Fibroblast of the conjunctiva (primary cell): ENCODE measurements at regions not wholly inside any gene's neighbourhood (a gene's known extent, or its start where the extent isn't known, plus 50 kb on each side); places are given as distances from the start of the nearest gene placed in this dataset.

Source experiments
- DNase-seq: peaks from one replicate; pipeline ENCODE4 v3.0.0-alpha.2; 2010; ENCODE audit warnings: low read depth

DNA sequence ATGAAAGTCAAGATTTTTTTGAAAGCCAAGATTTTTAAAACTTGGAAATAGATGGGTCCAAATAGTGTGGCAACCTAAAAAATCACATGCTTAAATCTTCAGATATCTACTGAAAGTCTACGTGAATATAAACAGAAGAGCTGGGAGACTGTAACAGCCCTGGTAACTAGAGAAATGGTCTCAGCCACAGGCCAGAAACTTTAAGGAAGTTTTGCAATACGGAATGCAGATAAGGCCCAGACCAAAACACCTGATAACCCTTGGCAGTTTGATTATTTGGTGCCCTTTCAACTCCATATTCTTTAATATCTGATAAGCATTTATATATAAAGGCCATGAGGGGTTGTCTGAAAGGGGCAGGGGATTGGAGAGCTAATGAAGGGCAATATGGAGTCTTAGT is 537.3 kb upstream of the TGFBR2 start:
- DNase-seq, result no peak

DNA sequence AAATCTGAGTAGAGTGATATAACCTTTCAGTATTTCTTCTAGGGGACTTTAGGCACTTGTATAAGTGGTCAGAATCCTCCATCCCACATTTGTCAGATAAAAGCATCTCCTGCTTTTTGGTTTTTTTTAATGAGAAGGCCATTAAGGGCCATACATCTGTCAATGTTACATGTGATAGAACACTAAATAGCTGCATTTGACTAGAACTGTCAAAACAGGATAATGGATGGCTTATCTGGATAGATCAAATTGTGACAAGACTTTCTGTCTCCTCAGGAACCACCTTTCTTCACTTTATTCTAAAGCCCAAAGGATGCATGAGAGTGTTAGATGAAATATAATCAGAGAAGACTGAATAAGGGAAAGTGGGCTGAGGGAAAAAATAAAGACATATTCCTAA is 533.4 kb upstream of the TGFBR2 start:
- no peak for DNase-seq

DNA sequence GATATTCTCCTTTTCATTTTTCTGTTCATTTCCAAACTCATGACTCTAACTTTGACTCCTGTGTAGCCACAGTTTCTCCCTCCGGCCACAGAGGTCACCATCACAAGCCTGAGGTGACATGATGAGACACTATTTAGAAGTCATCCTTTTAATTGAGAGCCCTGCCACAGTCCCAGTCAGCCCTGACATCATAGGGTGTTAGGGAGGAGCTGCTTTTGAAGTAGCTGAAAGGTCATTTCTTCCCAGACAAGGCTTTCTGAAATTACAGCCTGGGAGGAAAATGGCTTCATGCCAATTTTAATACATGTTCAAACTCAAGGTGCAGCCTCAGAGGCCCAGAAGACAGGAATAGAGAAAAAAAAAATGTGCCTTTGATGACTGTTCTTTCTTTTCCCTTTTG is 532.8 kb upstream of the TGFBR2 start:
- no peak for DNase-seq

DNA sequence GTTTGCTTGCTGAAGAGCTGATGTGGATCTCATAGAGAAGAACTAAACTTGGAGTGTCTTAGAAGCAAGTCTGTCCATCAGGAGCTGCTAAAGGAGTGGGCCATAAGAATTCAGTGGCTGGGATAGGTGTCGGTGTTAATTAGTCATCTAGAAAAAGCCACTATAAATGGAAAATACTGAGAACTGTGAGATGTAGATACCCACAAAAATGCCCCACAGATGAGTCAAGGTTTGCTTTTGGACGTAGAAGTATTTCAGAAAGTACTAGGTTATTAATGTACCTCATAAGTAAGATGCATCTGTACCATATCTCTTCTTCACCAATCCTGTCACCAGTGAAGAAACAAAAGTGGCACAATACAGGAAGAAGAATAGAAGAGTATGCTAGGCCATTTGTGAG is 530.9 kb upstream of the TGFBR2 start:
- no peak for DNase-seq

DNA sequence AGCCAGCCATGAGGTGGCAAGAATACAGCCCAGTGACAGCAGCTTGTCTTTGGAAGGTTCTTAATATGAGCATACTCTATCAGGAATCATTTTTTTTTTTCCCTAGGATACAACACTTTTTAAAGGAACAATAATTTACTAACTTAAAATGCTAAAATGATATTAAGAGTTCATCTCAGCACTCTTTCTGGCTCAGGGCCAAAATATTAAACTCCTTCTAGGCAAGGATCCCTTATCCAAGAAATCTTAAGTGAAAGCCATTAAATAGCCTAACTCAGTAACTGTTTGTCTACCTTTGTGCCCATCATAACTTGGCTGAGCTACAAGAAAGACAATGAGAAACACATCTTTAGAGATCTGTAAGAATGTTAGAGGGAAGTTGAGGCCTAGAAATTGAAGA is 529.5 kb upstream of the TGFBR2 start:
- DNase-seq, result no peak

DNA sequence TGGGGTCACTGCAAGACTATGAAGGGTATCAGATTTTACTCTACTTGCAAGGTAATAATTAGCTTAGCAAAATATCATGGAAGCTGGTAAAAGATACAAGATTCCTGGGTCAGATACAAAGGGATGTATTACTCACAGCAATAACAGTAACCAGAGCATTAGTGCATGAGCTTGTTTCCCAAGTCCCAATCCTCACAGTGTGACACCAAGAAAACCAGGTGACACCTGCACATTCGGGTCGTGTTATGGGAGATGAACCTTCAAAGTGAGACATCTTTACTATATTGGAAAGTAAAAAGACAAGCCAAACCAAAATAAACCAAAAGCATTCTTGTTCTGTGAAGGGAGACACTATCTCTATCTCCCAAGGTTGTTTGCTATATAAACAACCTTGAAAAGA is 528.7 kb upstream of the TGFBR2 start:
- no peak for DNase-seq

DNA sequence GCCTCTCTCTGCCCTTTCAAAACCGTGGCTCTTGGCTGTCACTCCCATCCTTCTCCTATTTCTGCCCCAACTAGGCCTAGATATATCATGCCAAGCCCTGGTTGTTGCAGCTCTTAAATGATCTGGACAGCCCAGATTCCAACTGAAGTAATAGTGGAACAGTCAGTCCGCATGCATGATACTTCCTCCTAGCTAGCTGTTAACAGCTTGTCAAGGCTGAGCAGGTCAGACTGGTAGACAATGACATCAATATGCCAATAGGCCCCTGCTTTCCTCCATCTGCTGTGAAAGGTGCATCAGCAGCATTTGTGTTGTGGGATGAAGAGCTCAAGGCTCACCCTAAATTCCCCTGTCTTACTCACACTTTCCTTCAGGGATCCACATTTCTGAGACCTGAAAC is 527.7 kb upstream of the TGFBR2 start:
- DNase-seq, result no peak

DNA sequence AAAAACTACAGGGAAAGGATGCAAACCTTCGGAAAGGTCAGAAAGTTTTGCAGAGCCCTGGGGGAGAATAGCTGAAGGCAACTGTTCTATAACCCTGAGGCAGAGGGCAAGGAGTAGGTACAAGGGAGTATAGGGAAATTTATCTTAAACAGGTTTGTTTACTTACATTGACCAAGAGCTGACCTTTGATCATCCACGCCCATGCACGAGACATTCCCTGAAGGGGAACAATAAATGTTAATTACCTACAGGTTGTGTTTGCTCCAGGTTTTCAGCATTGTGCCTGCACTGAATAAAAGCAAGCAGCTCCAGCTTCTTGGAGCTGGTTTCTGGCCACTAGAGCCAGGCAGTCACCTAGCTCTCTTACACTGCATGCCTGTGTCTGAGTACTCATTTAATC is 524.5 kb upstream of the TGFBR2 start:
- no peak for DNase-seq

DNA sequence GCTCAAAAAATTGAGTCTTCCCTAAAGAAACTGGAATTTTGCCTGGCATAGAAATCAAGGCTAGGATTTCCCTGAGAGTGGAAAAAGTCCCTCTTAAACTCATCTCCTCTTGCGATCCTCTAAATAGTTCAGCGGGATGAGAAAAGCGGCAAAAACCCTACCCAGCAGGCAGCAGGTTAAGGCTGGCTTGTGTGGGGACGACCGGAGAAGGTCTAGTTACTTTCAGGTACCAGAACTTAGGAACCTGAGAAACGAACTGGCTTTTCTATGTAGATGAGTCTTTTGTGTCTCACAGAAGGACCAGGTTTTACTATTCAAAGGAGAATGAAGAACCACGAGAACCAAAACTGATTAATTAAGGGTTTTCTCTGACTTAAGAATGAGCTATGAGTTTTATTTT is 523.7 kb upstream of the TGFBR2 start:
- no peak for DNase-seq

DNA sequence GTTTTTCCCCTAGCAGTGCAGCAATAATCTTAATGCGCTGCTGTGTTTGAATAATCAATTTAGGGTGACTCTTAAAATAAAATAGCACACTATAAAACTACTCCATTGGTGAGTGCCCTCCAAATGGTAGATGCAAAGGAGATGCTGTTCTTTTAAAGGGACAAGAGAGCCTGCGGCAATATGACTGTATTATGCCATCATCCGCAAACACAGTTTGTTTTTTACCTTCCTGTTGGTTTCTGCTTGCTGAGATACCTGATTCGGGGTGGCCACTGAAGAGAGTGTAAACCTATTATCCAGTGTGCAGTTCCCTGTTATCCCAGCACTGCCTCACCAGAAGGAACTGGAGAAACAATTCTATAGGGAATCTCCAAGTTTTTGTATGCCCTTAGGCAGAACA is 523.1 kb upstream of the TGFBR2 start:
- DNase-seq, result no peak

DNA sequence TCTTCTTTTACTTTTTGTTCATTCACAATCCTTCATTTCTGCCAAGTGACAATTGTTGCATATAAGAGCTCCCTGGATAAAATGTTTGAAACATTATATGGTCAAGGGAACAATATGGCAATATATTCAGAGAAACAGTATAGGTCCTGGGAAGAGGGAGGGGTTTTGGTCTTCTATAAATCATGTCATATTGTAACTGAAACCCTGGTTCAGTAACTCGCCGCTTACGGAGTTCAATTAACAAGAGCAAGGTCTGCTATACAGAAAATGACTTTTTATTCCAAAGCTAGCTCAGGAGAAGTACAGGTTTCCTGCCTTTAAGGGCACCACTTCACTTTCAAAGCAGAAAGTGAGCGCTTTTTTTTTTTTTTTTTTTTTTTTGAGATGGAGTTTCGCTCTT is 522.1 kb upstream of the TGFBR2 start:
- no peak for DNase-seq

DNA sequence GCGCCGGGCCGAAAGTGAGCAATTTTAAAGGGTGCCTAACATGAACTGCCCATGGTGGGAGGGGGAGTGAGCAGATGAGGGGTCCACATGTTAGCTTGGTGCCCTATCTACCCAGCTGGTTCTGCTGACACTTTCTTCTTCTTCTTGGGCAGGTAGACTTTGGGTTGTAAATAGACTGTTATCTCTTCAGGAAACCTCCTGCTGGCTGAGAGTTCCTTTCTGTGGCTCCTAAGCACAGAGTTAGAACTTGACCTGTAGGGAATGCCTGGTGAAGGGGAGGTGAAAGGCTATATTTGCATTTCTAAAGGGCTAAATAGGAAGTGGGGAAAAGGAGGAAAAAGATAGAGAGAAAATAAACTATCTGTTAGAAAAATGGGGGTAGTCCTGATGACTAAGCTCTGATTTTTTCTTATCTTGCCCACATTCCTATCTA is 521.4 kb upstream of the TGFBR2 start:
- DNase-seq, result no peak

DNA sequence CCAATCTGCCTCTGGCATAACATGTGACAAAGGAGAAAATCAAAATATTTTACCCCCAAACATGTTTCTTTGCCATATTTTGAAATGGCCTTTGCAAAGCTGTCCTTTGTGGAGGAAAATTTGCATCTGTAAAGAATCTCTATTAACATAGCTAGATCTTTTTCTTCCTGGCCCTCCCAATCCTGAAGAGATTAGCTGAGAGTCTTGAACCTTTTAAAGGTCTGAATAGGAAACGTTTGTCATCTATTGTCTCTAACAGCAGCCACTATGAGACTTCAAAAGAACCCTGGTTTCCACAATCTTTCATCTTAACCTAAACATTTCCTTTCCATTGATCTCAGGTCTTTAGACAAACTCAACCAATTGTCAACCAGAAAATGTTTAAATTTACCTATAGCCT is 520.9 kb upstream of the TGFBR2 start:
- DNase-seq, result no peak

DNA sequence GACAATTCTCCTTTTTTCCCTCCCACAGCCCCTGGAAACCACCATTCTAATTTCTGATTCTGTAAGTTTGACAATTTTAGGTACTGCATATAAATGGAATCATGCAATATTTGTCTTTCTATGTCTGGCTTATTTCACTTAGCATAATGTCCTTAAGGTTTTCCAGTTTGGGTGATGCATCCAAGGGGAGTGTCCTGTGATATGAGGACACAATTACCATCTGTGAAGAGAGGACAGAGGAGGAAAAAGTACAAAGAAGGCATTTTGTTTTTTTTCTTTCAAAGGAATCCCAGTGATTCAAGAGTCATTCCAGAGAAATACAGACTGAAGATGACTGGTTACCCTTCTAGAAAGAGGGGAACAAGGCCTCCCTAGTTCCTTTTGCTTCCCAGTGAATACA is 514.7 kb upstream of the TGFBR2 start:
- DNase-seq, result no peak

DNA sequence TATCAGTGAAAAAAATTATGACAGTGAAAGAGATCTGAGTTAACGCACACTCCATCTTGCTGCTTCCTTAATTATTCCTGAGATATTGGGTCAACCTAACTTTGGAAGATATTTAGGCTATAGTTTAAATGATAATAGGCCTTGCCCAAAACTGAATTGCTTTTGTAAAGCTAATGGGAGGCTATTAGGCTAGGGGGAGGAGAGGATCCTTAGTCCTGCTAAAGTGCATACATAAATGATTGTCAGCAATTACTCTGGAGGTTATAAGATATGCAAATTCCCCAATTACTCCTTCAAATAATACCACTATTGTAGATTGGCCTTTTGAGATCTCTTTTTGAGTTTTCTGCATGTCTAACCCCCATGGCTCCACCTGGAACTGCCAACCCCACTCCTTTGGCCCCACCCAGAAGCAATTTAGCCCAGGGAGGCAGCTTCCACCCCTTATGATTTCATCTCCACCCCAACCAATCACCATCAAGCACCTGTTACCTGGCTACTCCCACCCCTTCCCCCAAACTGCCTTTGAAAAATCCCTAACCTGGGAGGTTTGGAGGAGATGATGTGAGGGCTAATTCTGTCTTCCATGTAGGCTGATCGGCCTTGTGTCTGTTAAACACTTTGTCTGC is 509.3 kb upstream of the TGFBR2 start:
- no peak for DNase-seq

DNA sequence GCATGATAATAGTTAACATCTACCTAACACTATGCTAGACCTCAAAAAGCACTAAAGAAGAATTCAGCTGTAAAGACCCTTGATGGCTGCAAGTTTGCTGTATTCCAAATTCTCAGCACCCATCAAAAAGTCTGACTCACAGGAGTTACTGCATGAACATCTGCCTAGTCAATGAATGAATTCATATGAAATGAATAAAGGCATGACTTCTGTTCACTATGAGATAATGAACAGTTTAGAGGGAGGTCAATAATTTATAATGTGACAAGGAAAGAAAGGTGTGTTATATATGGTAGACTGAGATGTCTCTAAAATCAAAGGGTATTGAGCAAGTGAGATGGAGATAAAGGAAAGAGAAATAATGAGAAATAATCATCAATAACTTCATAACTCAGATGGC is 508.2 kb upstream of the TGFBR2 start:
- DNase-seq, result no peak

DNA sequence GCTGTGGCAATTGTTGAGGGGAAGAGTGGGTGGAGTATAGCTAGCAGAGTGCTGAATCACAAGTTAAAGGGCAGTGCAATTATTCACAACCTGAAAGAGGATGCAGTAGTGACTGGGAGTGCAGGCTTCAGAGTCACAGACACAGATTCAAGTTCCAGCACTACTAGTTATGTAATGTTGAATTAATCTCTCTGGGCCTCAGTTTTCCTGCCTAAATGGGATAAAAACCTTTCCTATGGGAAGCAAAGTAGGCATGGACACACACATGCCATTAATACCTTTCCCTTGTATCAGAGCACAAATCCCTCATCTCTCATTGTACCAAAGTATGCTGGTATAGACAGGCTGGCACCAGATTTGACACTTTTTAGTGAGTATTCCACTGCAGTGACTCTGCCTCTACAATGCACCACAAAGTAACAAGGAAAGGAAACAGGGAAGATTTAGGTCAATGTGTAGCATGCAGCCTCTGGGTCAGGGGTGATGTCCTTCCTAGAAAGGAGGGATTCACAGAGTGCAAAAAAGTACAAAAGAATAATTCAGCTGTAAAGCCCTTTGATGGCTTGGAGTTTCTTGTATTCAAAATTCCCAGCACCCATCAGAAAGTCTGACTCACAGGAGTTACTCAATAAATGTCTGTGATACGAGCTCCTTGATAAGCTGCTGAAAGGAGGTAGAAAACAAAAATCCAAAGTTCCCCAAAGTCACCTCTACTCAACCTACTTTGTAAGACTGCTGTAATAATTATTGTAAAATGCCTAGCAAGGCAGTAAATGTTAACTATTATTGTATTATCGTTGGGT is 507.5 kb upstream of the TGFBR2 start:
- no peak for DNase-seq

DNA sequence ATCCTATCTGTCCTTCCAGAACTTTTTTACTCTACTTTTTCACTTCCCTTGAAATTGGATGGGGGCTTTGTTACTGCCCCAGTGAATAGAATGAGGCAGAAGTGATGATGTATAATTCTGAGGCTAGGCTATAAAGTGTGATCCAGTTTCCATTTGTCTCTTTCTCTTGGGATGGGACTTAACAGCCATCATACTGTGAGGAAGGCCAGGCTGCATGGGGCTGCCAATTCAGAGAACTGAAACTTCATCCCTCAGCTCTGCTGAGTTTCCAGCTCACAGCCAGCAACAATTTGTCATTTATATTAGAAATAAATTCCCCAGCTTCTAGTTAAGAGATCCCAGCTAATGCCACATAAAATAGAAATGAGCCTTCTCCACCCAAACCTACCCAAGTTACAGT is 504.0 kb upstream of the TGFBR2 start:
- DNase-seq, result no peak

DNA sequence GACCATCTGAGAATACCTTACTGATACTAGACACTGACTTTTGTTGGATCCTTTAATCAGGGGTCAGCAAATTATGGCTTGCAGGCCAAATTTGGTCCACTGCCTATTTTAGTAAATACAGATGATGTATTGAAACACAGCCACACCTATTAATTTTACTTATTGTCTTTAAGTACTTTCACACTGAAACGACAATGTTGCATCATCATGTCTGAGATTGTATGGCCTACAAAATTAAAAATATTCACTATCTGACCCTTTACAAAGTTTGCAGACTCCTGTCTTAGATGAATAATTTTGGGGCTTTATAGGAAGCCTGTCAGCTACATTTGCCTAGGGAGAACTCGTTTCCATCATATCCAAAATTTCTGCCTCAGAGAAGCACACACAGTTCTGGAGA is 503.2 kb upstream of the TGFBR2 start:
- no peak for DNase-seq

DNA sequence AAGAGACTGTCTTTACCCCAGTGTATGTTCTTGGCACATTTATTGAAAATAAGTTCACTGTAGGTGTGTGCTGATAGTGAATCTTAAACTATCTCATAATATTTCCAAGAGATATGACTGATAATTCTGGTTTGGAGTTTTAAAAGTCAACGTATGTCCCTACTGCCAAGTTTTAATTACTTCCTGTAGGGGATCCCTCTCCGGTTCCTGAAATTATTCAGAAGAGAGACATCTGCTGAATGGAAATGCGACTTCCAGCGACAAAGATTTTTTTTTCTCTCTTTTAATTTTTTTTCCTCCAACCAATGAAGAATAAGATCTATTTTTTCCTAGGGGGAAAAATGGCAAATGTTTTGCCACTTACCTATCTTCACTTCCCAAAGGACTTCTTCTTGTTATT is 498.9 kb upstream of the TGFBR2 start:
- DNase-seq, result no peak

DNA sequence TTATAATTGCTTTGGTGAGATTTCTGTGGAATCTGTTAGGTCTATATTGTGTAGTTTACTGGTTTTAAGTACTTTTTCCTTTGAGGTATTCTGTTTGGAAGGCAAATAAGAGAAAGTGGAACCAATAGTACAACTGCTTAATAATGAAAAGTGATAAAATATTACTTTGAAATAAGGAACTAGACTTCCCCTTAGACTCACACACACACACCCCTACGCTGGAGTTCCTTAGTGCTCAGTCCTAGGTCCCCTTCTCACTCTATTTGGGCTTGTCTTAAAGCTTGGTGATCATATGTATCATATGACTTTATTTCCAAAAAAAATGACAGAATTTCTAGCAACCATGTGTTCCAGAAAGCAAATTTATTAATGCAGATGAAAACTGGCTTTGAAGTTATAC is 494.0 kb upstream of the TGFBR2 start:
- no peak for DNase-seq

DNA sequence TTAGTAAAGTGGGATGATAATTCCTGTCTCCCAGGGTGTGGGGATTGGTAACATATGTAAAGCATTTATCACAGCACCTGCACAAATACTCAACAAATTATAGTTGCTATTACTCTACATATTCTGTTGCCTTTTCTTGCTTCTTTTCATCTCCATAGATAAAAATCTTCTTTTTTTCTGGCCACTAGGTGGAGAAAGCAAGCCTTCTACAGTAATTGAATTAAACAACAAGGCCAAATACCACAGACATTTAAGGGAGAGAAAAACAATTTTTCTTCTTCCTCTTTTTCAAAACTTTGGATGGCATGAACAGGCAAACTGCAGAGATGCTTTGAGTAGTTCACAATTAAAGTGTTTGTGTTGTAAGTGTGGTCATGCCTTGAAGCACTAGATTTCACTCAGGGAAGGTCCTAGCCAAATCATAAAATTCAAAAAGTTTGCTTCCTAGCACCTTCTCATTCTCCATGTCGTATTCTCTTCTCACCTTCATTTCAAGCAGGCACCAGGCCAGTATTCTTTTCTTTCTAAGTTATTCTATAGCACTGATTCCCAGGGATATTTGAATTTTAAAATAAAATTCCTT is 493.4 kb upstream of the TGFBR2 start:
- DNase-seq, result peak; percentile 37

DNA sequence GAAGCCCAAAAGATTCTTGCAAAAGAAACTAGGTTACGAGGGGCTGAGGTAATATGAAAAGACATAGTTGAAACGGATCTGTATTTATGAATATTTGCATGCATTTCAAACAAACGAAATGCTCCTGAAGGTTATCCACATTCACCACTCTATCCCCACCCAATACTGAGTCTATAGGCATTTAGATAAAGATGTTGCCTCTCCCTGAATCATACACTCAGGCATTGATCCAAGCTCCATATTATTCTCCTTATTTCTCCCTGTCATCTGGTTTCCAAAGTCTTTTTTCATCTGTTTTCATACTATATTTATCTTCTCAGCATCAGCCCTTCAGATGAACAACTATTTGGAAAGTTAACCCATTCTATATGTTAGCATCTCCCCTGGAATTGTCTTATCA is 492.5 kb upstream of the TGFBR2 start:
- DNase-seq, result no peak

DNA sequence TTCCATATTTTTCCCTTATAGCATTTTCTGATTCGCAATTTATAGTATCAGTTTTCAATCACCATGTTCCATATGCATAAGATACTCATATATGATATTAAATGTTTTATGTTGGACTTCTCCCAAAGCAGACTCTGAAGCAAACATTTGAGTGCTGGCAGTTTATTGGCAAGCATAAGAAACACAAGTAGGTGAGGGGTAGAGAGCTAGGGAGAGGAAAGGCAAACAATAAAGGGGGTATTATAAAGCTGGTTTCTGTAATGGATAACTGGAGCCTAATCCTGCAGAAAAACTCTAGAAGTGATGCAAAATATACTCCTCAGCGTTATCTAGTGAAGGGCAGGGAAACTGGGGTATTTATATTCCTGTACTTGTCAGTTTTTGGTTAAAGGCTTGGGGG is 491.5 kb upstream of the TGFBR2 start:
- no peak for DNase-seq
